Hippocampal formation (tissue), 2 donors: ENCODE measurements at regions not wholly inside any gene's neighbourhood (a gene's known extent, or its start where the extent isn't known, plus 50 kb on each side); places are given as distances from the start of the nearest gene placed in this dataset.
"Not testable (repeated sequence)": the region's sequence is repeated elsewhere in the genome, so short reads cannot be mapped to it uniquely, and the experiment has no call there.

Experiments
- DNase-seq, 2 donors: peaks; one replicate each; lab custom pipeline; 2025; lab: John Stamatoyannopoulos, UW

DNA sequence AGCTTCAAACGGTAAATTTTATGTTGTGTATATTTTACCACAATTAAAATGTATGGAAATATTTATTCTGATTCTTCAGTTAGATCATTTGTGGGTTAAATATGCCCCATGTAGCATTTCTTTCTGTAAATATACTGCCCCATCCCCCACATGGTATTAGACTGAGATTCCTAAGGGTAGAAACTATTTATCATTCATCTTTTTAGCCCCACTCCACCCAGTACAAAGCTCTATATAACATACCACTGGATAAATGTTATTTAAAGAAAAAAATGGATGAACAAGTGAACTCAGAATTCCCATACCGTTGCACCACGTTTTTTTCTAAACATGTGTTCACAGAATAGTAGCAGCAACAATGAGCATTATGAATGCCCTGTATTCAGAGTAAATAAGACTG lies 234.0 kb upstream of the IRF2BP2 start:
- DNase-seq, result no peak

DNA sequence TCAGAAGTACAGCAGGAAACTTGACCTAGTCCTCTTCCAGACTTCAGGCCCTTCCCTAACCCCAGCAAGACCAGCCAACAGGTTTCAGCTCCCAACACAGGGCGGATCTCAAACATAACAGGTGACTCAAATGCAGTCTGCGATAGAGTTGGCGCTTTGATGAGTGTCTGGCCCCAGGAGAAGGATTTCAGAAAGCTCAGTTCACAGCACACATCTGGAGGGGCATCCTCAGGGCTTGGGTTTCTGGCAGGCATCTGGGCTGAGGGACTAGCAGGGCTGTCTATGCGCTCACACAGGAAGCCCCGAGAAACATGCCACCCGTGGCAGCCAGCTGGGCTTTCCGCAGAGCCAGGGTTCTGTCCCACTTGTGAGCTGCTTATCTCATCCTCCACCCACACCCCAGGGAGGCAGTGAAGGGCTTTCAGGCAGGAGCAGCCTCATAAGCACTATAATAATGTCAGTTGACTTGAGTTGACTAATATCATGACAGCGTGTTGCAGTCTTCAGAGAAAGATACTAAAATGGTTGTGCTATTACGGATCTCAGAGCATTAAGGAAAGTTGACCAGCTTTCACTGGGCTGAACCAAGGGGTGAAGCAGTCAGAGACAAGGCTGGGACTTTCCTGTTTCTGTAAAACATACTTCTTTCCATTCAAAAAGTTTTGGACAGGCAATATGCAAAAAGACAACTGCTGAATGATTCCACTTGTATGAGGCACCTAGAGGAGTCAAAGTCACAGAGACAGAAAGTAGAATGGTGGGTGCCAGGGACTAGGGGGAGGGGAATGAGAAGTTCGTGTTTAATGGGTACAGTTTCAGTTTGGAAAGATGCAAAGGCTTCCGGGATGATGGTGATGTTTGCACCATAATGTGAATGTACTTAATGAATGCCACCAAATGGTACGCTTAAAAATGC lies 233.0 kb upstream of the IRF2BP2 start:
- DNase-seq, result no peak

GRCh38 chr1:234841710-234842231 lies 231.8 kb upstream of the IRF2BP2 start:
- DNase-seq, result peak in 1 of 2 donors; percentile 10

DNA sequence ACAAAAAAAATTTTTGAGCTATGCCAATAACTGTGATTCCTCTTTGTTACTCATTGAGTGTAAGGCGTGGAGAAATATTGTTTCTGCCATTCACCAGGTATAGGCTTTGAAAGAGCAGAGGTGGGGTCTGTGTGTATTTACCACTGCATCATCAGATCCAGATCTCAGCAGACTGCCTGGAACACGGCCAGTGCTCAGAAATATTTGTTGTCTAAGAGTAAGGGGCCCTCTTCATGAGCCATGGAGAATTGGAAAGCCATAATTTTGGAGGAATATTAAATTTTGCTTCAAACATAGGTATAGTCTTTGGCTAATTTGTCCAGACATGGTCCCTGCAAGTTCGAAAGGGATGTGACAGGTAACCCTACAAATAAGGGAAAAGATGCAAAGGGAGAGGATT lies 231.3 kb upstream of the IRF2BP2 start:
- DNase-seq, result no peak

DNA sequence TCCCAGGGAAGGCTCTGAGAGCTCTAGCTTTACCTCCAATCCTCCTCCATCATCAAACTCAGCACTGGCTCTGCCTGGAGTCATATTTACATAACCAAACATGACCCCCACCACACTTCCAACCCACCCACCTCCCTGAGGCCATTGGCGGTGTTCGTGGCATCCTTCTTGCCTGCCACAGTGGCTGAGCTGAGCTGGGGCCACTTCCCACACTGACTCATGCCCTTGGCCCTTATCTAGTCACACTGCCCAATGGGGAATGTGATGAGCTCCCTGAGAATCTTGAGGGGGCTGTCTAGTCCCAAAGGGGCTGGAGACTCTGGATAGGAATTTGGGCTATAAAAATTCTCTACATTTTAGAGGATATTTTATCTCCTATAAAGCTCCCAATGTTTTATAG lies 230.9 kb upstream of the IRF2BP2 start:
- no peak for DNase-seq

DNA sequence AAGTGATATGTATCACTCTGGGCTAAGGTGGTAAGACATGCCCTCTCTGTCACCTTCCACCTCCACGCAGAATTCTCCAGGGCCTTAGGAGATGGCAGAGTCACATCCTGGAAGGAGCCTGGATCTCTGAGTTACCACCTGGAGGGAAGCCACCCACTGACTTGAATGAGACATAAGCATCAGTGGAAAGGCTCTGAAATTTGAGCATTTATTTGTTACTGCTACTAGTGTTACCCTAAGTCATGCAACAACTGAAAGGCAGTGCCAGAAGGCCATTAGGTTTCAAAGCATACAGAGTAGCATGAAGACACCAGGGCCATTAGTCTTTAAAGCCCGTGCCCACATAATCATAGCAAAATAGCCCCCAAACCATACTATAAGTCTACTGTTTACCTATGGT lies 230.3 kb upstream of the IRF2BP2 start:
- no peak for DNase-seq

DNA sequence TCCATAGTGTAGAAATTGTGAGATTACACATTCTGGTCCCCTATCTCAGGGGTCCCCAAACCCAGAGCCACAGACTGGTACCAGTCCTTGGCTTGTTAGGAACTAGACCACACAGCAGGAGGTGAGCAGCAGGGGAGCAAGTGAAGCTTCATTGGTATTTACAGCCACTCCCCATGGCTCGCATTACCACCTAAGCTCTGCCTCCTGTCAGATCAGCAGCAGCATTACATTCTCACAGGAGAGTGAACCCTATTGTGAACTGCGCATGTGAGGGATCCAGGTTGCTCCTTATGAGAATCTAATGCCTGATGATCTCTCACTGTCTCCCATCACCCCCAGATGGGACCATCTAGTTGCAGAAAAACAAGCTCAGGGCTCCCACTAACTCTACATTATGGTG lies 229.7 kb upstream of the IRF2BP2 start:
- no peak for DNase-seq

DNA sequence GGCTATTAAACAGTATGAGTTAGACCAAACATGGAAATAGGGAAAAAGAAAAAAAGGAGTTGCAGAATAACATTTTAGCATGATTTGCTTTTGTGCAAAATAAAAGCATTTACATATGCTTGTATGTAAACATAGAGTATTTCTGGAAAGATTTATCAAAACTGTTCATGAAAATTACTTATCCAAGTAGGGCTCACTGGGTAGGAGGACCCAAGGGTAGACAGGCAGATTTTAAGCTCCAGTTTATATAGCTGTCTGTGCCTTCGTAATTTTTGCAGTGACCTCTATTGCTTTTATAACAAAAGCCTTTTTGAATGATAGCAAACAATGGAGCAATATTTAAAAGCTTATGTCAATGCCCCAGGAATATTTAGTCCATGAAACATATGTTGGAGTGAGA lies 228.8 kb upstream of the IRF2BP2 start:
- DNase-seq, result no peak

DNA sequence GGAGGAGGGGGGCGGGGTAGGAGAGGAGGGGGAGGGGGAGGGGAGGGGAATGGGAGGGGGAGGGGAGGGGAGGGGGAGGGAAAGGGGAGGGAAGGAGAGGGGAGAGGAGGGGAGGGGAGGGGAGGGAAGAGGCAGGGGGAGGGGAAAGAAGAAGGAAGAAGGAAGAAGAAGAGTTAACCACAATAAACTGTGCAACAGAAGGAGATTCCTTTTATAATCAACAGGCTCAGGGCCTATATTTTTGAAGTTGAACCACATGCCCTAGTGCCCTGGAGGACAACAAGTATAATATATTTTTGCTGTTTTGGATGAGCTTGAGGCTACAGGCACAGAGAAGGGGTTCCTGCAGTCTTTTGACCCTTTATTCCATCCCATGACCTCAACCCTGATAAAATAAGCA lies 228.2 kb upstream of the IRF2BP2 start:
- DNase-seq, result no peak

- no peak for DNase-seq
These were observed 227.7 kb upstream of the IRF2BP2 start for GRCh38 chr1:234837713-234838112.

DNA sequence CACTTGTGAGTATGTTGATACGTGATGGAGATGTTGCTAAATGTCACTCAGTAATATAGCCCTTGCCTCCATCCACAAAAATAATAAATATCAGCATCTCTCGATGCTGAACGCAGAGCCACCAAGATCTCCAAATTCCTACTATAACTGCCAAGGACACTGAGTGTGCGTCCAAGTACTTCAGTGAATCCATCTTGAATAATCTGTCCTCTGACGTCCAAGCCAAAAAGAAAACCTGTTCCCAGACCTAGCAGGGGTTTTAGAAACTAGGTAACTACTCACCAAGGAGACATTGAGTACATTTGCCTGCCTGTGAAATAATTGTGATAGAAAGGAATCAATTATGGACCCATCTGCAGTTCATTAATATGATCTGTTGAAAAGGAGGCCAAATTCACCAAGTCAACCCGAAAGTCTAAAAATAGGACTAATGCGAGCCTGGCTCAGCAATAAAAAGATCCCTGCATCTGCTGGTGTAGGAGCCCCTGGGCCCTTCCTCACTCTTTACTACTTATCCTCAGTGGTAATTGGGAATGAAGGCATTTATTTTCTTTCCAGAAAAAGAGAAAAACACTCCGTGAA lies 226.9 kb upstream of the IRF2BP2 start:
- DNase-seq, result no peak

GRCh38 chr1:234836045-234836681 lies 226.2 kb upstream of the IRF2BP2 start:
- DNase-seq, result peak; percentile 65 to 87

DNA sequence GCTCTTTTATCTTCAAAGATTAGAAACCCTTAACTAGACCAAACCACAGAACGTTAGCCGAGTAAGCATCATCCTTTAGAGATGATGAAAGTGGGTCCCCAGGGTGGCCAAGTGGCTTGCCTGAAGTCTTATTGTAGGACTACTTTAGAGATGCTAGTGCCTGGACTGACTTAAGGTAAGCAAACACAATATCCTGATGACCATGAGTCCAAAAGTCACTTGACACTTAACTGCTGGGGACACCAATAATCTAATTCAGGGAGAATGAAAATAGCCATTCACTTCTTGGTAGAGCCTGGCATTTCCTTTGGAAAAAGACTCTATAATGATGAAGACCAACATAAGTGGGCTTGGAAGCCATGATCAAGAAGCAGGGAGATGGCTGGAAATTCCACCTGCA lies 225.3 kb upstream of the IRF2BP2 start:
- no peak for DNase-seq

DNA sequence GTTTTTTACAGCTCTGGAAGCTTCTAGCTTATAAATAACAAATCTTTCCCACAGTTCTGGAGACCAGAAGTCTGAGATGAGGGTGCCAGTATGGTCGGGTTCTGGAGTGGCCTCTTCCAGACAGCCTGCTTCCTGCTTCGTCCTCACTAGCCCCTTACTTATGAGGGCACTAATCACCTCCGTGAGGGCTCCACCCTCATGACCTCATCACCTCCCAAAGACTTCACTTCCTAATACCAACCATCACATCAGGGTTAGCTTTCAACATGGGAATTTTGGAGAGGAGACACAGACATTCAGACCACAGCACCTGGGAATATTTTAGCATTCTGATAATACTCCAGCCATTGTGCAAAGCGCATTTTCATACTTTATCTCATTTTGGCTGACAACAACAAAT lies 223.7 kb upstream of the IRF2BP2 start:
- DNase-seq, result no peak

DNA sequence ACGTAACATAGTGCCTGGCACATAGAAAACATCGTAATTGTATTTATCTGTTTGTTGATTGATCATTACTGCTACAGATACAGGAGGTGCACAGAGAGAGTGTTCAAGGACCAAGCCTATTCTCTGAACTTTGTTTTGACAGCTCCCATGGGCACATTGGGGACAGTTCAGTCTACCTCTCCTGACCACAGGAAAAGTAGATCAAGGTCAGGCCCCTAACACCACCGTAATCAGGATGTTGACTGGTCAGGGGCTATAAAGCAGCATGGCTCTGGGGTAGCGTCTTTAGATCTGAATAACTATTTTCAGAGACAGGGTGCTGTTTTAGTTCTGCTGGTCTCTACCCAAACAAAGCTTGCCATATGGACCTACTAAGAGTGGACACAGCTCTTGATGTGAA lies 223.1 kb upstream of the IRF2BP2 start:
- DNase-seq, result no peak

- DNase-seq, result no peak
These were observed 217.7 kb upstream of the IRF2BP2 start for GRCh38 chr1:234827656-234828055.

DNA sequence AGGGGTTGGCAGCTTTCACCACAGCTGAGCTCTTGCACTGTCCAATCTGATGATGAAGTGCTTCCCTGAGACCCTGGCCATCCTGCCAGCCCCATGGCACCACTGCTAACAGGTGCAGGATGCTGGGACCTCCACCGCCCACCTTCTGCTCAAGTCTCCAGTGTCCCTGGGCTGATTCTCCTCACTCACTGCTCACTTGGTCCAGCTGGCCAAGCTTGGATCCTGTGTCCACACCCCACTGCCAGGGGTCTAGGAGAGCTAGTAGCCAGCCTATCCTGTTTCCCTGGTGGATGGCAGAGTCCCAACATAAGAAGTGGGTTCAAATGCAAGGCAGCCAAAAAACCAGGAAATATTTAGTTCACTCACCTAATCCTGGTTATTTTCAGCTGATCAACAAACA lies 217.2 kb upstream of the IRF2BP2 start:
- no peak for DNase-seq

DNA sequence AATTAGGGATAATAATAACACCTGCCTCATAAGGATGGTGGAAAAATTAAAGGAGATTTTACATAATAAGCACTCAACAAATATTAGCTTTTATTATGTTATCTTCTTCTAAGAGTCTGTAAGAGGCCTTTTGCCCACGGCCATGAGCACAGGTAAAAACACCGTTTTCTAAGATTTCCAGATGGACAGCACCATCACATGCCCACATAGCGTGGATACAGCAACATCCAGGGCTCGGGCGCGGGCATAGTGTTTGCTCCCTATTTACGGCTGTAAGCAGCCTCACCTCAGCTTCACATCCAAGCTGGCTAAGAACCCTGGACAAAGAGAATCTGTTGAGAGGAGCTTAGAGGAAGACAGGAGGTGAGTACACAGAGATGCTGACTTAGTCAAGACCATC lies 216.4 kb upstream of the IRF2BP2 start:
- DNase-seq, result no peak

GRCh38 chr1:234825498-234826165 lies 215.7 kb upstream of the IRF2BP2 start:
- no peak for DNase-seq

DNA sequence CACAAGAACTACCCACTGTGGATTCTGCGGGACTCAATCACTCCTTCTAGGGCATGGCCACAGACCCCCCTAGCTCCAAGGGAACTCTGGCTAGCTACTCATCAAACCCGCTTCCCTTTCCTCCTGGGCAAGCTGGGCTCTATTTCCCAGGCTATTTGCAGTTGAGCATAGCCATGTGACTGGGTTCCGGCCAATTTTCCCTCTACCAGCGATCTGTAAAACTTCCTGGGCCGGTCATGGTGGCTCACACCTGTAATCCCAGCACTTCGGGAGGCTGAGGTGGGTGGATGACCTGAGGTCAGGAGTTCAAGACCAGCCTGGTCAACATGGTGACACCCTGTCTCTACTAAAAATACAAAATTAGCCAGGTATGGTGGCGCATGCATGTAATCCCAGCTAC lies 214.9 kb upstream of the IRF2BP2 start:
- DNase-seq, result not testable (repeated sequence)

DNA sequence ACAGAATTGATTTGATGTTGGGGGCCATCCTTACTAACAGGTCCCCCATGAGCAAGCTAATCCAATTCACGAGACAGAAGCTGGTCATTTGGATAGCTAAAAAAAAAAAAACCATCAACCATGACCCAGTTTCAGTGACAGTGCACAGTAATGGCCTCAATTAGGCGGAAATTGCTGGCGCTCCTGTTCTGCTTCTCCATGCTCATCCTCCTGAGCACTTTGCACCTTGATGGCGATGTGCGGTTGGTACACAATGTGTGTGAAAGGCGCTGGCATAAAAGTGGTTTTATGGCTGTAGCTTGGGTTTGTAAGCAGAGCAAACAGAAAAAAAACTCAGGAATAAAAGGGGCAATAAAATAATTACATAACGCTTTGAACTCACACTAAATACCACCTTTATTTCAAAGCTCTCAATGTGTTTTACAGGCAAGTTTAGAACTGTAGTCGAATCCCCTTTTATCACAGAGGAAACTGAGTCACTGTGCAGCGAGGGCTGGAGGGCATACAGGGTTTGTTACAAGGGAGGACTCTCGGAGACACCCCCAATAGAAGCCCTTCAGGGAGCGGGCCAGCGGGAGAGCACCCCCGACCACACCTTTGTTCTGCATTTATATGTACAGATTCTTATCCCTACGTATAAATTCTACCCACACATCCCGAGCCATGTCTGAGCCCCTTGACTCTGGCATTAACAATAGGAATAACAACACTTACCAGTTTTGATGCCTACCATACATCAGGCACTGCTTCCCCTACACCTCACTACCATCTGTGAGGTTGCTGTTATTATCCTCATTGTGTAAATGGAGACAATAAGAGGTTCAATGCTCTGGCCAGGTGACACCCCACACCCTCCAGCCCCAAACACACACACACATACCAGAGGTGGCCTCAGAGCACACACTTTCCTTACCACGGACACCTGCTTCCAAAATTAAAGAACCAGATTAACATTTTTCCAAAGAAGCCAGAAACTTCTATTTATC lies 213.5 kb upstream of the IRF2BP2 start:
- no peak for DNase-seq
